HG03108 (cell line): ENCODE measurements at regions not wholly inside any gene's neighbourhood (a gene's known extent, or its start where the extent isn't known, plus 50 kb on each side); places are given as distances from the start of the nearest gene placed in this dataset.
A peak's percentile ranks its signal among the peaks of the same experiment; 100 is the strongest.

Experiments
- ATAC-seq: cut with Tn5 transposase; IDR thresholded peaks from one replicate; pipeline ENCODE4 v1.9.1; 2021; ENCODE audit warnings: moderate library complexity; ENCODE audit not compliant: unreplicated experiment

GRCh38 chr21:28791595-28792282 lies 200.9 kb downstream of the LTN1 start:
- no peak for ATAC-seq

GRCh38 chr21:28790335-28790734 lies 202.3 kb downstream of the LTN1 start:
- ATAC-seq, result no peak

GRCh38 chr21:28789523-28789922 lies 203.2 kb downstream of the LTN1 start:
- ATAC-seq, result no peak

GRCh38 chr21:28788030-28788429 lies 204.6 kb downstream of the LTN1 start:
- ATAC-seq, result no peak

- ATAC-seq, result no peak
Measured at GRCh38 chr21:28783641-28784185, 209.0 kb downstream of the LTN1 start.

GRCh38 chr21:28781602-28782276 lies 210.9 kb downstream of the LTN1 start:
- no peak for ATAC-seq

- ATAC-seq, result no peak
Measured at GRCh38 chr21:28779914-28780313, 212.8 kb downstream of the LTN1 start.

- no peak for ATAC-seq
Measured at GRCh38 chr21:28776251-28776650, 216.4 kb downstream of the LTN1 start.

- no peak for ATAC-seq
Measured at GRCh38 chr21:28775071-28775470, 217.6 kb downstream of the LTN1 start.

GRCh38 chr21:28773036-28773435 lies 219.6 kb downstream of the LTN1 start:
- ATAC-seq, result no peak

GRCh38 chr21:28771790-28772501 lies 220.7 kb downstream of the LTN1 start:
- no peak for ATAC-seq

GRCh38 chr21:28770867-28771661 lies 221.6 kb downstream of the LTN1 start:
- no peak for ATAC-seq

GRCh38 chr21:28769683-28770082 lies 223.0 kb downstream of the LTN1 start:
- ATAC-seq, result peak; percentile 52

- ATAC-seq, result no peak
Measured at GRCh38 chr21:28768753-28769152, 223.9 kb downstream of the LTN1 start.

- no peak for ATAC-seq
Measured at GRCh38 chr21:28767523-28767922, 225.2 kb downstream of the LTN1 start.

- ATAC-seq, result no peak
Measured at GRCh38 chr21:28763809-28764418, 228.8 kb downstream of the LTN1 start.

GRCh38 chr21:28762357-28762735 lies 230.3 kb downstream of the LTN1 start:
- no peak for ATAC-seq

- no peak for ATAC-seq
Measured at GRCh38 chr21:28761674-28762356, 230.9 kb downstream of the LTN1 start.

- no peak for ATAC-seq
Measured at GRCh38 chr21:28758883-28759242, 233.8 kb downstream of the LTN1 start.
